AG09309 (cell line): ENCODE measurements at regions not wholly inside any gene's neighbourhood (a gene's known extent, or its start where the extent isn't known, plus 50 kb on each side); places are given as distances from the start of the nearest gene placed in this dataset.

Source experiments
- DNase-seq: peaks from one replicate; pipeline ENCODE4 v3.0.0-alpha.2; 2010; ENCODE audit warnings: low read depth
- H3K4me3 ChIP-seq: 2 replicates; pipeline ENCODE4 v1.5.1; 2011; ENCODE audit warnings: mild to moderate bottlenecking, low read depth, low read length, moderate library complexity; ENCODE audit not compliant: control insufficient read depth
- TF ChIP-seq, protein P1 (sequence below): IDR thresholded peaks from 2 replicates; pipeline ENCODE4 v1.5.1; 2011; ENCODE audit warnings: mild to moderate bottlenecking, low read depth, low read length, inconsistent platforms; ENCODE audit not compliant: insufficient read depth, control insufficient read depth; ENCODE audit errors: missing control alignments

DNA sequence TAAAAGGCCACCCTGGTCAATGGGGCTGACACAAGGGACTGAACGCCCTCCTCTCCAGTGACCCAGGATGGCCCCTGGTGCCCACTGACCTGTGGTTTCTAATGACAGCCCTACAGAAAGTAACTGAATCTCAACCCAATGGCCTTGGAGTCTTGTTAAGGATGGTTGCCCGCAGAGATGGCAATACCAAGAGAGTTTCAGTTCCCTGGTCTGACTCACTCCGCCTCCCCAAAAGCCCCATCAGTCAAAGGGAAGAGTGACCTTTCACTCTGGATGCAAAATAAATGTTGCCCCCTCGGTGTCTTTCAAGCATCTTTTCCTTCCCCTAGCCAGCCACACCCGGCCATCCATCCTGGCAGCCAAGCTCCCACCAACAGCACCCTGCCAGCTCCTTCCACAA lies 57.7 kb upstream of the ISX start:
- no peak for DNase-seq
- TF ChIP-seq, protein P1, sequence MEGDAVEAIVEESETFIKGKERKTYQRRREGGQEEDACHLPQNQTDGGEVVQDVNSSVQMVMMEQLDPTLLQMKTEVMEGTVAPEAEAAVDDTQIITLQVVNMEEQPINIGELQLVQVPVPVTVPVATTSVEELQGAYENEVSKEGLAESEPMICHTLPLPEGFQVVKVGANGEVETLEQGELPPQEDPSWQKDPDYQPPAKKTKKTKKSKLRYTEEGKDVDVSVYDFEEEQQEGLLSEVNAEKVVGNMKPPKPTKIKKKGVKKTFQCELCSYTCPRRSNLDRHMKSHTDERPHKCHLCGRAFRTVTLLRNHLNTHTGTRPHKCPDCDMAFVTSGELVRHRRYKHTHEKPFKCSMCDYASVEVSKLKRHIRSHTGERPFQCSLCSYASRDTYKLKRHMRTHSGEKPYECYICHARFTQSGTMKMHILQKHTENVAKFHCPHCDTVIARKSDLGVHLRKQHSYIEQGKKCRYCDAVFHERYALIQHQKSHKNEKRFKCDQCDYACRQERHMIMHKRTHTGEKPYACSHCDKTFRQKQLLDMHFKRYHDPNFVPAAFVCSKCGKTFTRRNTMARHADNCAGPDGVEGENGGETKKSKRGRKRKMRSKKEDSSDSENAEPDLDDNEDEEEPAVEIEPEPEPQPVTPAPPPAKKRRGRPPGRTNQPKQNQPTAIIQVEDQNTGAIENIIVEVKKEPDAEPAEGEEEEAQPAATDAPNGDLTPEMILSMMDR, result no peak
- no peak overlapping the region for H3K4me3 ChIP-seq

- H3K4me3 ChIP-seq, result no peak overlapping the region
- TF ChIP-seq, protein P1, result no peak
- DNase-seq, result no peak
These were observed 55.4 kb upstream of the ISX start for GRCh38 chr22:35010543-35010942.

DNA sequence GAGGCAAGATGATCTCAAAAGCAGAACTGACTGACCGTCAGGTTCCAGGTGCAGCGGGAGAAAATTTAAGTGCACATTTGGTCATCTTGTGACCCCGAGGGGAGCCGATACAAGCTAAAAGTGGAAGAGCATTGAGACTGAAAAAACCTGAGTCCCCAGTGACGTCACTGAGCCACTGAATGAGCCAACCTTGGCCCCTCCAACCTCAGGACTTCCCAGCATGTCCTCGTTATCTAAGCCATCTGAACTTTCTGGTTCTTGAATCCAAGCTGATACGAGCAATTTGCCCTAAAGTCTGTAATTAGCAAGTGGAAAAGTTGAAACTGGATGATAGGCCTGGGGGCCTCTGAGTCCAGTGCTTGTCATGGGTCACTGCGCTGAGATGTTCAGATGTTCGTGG lies 51.1 kb upstream of the ISX start:
- no peak for DNase-seq
- H3K4me3 ChIP-seq, result no peak overlapping the region
- TF ChIP-seq, protein P1, result no peak
